Nucleus accumbens (tissue), 56 donors: ENCODE measurements at regions not wholly inside any gene's neighbourhood (a gene's known extent, or its start where the extent isn't known, plus 50 kb on each side); places are given as distances from the start of the nearest gene placed in this dataset.
"Not testable (repeated sequence)": the region's sequence is repeated elsewhere in the genome, so short reads cannot be mapped to it uniquely, and the experiment has no call there.

ENCODE experiments used
- DNase-seq, 56 donors: peaks; one replicate each; lab custom pipeline; 2025; lab: John Stamatoyannopoulos, UW

DNA sequence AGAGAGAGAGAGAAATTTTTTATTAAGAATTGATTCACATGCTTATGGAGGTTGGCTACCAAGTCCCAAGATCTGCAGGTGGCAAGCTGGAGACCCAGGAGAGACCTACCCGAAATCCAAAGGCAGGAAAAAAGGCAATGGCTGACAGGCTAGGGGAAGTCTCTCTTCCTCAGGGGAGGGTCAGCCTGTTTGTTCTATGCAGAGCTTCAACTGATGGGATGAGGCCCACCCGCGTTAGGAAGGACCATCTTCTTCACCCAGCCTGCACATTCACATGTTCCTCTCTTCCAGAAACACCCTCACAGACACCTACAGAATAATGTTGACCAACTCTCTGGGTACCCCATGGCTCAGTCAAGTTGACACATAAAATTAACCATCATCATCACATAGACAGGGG lies 65.3 kb upstream of the SERP2 start:
- DNase-seq, result no peak

DNA sequence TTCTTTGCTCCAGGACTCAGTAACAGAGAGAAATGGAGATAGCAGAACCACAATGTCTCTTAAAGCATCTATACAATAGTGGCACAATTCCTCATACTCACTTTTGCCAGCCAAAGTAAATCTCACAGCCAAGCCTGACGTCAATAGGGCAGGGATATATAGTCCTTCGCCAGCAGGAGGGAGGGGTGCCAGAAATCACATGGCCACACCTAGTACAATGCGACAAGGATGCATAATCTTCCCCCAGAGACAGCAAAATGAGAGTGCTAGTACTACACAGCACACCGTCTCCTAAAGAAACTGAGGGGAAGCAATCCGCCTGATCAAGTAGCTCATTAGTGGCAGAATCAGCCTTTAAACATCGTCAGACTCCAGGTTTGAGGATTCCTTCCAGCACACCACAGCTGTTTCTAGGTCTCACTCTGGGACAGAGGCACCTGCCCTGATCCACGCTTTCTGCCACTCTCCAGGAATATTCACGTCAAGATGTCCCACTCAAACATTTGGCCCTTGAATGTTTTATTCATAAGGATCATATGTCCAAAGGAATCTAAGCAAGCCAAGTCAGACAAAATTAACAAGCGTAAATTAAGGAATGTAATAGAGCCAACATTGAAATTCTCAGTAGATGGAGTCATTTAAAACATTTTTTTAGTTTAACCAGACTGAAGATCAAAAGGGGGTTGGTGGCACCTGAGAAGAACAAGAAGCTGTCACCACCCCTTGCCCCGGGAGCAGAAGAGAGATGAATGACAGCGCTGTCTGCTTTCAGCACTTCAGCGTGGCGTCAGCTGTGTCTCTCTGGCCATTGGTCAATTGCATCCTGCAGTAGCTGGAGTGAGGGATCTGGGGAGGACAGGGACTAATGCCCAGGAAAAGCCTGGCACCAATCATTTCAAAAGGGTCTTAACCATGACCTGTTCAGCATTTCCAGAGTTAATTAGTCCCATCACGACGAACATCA lies 63.5 kb upstream of the SERP2 start:
- peak in 15 of 56 donors; percentile 5 to 42 (median 18) for DNase-seq

DNA sequence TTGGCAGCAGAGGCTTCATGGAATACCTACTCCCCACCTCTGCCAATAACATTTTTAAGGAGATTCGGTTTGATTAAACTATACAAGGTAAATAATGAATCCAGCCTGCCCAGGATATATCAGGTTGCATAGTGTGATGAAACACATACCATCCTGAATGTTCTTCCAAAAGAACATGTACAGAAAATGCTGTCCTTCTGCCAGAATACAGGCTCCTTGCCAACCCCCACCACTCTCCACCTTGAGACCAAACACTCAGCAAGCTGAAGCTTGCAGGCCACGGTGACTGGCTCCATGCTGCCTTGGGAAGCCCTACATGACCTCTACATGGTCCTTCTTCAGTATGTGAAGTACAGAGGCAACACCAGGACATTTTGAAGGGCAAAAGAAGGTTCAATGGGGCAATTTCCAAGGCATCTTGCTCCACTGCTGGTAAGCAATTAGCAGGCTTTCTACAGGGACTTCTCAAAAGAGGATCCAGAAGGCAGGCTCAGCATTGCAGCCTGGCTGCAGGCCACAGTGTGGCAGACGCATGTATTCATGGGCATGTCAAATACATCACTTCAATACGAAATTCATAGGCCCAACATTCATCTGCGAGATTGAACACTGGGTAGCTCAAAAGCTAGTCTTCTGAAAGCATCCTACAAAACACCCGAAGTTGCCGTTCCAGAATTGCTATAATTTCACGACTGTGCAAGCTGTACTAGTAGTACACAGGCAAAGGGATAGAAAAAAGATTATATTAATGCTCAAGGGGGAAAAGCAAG lies 62.4 kb upstream of the SERP2 start:
- DNase-seq, result no peak

DNA sequence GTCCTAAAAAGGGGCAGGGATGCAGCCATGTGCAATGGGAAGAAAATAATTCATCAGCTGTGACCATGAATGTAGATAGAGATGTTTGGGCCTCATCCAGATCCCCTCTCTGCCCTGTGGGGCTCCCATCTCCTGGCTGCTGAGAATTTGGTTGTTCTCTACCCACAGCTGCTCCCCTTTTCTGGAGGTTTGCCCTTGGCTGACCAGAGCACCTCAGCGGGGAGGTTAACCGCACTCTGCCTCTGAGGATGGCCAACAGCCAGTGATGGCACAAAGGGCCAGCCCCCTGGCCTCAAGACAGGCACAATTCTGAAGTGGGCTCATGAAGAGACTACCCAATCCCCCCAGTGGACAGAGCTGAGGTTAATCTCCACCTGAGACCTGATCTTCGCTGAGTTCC lies 61.5 kb upstream of the SERP2 start:
- no peak for DNase-seq

DNA sequence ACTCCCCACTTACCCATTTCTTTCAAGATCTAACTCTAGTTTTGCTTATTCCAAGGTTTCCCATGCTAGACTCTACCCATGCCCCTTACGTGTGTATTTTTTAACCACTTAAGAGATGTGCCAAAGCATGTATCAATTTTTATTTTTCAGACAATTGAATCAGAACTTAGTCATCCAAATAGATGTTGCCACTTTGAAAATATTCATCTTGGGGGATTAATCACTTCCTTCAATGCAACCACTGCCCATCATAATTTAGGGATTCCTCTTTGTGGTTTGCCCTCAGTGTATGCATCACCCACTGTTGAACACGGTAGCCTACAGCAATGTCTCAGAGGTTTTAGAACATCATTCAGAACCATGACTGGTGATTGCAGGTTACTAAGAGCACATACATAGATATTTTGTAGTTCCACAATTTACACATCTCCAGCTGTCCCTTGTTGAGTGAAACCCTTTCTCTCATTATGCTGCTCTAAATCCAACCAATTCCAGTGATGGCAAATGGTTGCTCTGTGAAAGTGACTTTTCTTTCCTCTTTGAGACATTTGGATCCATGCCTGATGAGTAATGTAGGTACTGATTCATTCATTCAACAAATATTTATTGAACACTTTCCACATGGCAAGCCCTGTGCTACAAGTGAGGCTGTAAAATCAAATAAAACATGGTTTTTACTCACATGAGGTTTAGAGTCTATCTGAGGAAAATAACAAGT lies 60.6 kb upstream of the SERP2 start:
- no peak for DNase-seq

DNA sequence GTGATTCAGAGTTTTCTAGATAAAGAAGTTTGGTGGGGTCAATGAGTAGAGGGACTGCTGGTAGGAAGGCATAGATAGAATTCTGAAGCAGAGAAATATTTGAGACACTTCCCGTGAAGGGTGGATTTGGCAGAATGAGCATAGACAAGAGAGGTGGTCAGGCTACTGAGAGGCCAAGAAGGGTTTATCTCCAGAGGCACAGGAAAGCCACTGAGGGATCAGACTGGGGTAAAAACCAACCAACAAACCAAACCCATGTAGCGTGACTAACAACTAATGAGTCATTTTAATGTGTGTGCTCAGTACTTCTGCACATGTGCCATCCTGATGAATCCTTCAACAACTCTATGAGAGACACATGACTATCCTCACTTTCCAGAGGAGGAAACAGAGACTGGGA lies 60.0 kb upstream of the SERP2 start:
- no peak for DNase-seq

DNA sequence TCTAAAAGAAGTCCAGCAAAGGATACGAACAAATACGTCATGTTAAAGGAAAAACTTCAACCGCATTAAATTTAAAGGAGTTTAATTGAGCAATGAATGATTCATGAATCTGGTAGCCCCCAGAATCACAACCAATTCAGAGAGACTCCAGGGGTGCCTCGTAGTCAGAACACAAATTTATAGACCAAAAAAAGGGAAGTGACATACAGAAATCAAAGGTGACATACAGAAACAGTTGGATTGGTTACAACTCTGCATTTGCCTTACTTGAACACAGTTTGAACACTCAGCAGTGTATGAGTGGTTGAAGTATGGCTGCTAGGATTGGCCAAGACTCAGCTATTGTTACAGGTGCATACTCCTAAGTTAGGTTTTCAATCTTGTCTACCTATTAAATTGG lies 59.5 kb upstream of the SERP2 start:
- not testable (repeated sequence) for DNase-seq

DNA sequence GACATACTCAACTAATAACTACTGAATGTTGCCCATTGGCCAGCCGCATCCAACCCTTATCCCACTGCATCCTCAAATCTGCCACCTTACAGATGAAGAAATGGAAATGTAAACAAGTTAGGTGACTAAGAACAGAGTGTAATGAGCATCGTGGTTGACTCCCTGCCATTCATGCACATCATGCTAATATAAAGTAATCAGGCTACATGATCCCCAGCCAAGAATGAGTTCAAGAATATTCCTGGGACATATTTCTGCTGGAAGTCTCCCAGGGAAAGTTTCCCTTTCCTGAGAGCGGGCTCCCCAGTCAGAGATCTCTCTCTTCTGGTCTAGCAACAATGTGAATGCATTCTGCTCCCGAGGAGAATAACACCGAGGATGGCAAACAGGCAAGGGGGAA lies 55.9 kb upstream of the SERP2 start:
- no peak for DNase-seq

DNA sequence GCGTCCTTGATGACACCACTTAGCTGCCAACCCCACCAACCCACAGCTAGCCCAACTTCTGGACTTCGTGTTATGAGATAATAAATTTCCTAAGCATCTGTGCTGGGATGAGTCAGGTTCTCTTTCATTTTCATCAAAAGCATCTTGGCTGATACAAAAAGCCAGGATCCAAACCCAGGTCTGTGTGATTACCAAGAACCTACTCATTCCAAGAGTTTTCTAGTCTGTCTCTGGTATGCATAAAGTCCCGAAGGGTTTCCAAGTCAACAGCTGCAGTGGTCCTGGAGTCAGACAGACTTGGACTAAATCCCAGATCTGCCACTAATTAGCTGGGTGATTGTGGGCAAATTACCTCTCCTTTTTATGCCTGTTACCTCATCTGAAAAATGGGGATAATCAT lies 55.5 kb upstream of the SERP2 start:
- DNase-seq, result no peak

DNA sequence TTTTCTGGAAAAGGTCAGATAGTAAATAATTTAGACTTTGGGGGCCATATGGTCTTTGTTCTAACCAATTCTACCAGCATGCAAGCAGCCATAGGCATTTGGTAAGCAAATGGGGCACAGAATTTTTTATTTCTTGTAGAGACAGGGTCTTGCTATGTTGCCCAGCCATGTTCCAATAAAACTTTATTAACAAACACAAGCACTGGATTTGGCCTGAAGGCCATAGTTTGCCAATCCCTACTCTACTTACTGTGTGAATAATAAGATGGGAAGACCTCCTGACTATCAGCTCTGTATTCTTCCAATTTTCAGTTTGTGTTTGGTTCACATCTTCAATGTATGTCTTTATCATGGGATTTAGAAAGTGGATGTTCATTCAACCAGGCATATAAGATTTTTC lies 53.0 kb upstream of the SERP2 start:
- no peak for DNase-seq

DNA sequence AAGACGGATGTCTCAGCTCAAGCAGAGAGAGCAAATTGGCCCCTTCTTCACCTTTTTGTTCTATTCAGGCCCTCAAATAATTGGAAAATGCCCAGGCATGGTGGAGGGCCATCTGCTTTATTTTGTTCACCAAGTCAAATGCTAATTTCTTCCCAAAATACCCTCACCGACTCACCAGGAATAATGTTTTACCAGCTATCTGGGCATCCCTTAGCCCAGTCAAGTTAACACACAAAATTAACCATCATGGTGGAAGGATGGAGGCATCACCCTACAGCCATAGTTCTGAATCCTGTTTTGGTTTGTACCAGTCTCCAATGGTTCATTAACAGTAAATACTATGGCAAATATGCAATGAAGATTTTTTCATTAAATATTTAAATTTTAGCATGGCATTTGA lies 51.7 kb upstream of the SERP2 start:
- DNase-seq, result no peak

DNA sequence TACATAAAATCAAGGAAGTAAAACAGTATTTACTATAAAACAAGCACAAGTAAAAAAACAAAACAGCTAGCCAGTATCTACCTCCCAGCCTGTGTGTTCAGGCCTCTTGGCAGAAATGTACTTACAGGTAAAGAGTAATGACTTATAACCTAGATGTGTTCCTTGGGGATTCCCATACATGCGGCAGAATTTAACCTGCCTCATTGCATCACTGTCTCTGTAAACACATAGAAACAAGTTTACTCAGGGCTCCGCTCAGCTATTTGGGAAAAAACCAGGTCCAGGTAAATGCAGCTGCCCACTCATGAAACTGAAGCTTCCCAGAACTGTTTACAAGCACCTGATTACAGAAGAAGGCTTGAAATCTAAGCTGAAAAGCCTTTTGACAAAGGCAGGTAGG lies 50.7 kb upstream of the SERP2 start:
- no peak for DNase-seq

DNA sequence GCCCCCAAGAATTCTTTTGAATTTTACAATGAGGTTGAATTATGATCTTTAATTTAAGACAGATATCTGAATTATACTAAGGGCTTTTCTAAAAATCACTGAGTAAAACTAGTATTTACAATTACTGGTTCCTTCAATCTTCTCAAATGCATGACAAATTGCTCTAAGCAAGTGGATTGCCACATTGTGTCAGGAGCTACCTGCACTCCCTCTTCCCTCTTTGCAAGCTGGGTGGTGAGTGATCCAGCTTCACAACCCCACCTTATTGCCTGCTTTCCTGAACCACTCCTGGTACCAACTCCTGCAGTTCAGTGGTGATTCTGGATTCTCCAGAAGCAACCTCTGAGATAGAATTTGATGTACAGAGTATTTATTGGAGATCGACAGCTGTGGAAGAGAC lies 49.9 kb upstream of the SERP2 start:
- no peak for DNase-seq
